HFF-Myc (cell line): ENCODE measurements at regions not wholly inside any gene's neighbourhood (a gene's known extent, or its start where the extent isn't known, plus 50 kb on each side); places are given as distances from the start of the nearest gene placed in this dataset.
"Not testable (repeated sequence)": the region's sequence is repeated elsewhere in the genome, so short reads cannot be mapped to it uniquely, and the experiment has no call there.

Experiments
- DNase-seq: peaks from one replicate; pipeline ENCODE4 v3.0.0-alpha.2; 2011; ENCODE audit warnings: low read depth; ENCODE audit errors: extremely low read depth
- H3K4me3 ChIP-seq: replicated peaks from 2 replicates; pipeline ENCODE4 v1.5.1; 2011; ENCODE audit warnings: low read depth, mild to moderate bottlenecking, control low read depth, low read length
- TF ChIP-seq, protein P1 (sequence below): IDR thresholded peaks from 2 replicates; pipeline ENCODE4 v1.5.1; 2012; ENCODE audit warnings: mild to moderate bottlenecking, low read depth, low read length, control low read depth; ENCODE audit errors: missing control alignments

GRCh38 chr22:22122348-22123117, 122.1 kb upstream of the VPREB1 start:
- no peak for DNase-seq
- TF ChIP-seq, protein P1, sequence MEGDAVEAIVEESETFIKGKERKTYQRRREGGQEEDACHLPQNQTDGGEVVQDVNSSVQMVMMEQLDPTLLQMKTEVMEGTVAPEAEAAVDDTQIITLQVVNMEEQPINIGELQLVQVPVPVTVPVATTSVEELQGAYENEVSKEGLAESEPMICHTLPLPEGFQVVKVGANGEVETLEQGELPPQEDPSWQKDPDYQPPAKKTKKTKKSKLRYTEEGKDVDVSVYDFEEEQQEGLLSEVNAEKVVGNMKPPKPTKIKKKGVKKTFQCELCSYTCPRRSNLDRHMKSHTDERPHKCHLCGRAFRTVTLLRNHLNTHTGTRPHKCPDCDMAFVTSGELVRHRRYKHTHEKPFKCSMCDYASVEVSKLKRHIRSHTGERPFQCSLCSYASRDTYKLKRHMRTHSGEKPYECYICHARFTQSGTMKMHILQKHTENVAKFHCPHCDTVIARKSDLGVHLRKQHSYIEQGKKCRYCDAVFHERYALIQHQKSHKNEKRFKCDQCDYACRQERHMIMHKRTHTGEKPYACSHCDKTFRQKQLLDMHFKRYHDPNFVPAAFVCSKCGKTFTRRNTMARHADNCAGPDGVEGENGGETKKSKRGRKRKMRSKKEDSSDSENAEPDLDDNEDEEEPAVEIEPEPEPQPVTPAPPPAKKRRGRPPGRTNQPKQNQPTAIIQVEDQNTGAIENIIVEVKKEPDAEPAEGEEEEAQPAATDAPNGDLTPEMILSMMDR, result no peak
- H3K4me3 ChIP-seq, result no peak overlapping the region

DNA sequence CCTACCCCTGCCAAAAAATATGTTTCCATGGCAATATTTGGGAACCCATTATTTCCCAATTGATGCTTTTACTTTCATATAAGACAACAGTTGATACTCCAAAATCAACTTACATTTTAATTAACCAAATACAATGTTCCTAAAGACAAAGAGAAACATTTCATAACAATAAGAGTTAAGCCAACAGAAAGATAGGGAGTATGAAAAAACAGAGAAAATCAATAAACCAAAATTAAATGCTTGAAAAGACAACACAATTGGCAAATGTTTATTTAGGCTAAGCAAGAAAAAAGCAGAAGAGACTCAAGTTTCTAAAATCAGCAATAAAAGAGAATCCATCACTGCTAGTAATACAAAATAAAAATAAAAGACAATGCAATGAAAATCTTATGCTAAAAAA, 123.1 kb upstream of the VPREB1 start:
- TF ChIP-seq, protein P1, result no peak
- no peak for DNase-seq
- H3K4me3 ChIP-seq, result no peak overlapping the region

DNA sequence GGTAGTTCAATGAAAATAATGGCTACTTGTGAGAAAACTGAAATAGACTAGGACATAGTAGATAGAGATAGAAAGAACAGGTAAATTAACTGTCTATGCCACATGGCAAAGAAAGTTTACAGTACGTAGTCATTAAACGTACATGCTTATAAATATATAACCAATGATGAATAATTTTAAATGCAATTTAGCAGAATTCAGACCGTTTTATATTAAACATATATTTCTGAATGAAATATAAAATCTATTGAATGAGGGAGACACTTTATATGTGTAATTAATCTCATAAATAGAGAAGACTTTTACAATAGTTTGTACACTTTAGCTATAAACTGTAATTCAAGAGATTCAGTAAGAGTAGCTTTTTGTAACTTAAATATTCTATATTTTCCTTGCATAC, 124.4 kb upstream of the VPREB1 start:
- DNase-seq, result no peak
- TF ChIP-seq, protein P1, result no peak
- no peak overlapping the region for H3K4me3 ChIP-seq

GRCh38 chr22:22118987-22119386, 125.6 kb upstream of the VPREB1 start:
- no peak for DNase-seq
- TF ChIP-seq, protein P1, result no peak
- no peak overlapping the region for H3K4me3 ChIP-seq

DNA sequence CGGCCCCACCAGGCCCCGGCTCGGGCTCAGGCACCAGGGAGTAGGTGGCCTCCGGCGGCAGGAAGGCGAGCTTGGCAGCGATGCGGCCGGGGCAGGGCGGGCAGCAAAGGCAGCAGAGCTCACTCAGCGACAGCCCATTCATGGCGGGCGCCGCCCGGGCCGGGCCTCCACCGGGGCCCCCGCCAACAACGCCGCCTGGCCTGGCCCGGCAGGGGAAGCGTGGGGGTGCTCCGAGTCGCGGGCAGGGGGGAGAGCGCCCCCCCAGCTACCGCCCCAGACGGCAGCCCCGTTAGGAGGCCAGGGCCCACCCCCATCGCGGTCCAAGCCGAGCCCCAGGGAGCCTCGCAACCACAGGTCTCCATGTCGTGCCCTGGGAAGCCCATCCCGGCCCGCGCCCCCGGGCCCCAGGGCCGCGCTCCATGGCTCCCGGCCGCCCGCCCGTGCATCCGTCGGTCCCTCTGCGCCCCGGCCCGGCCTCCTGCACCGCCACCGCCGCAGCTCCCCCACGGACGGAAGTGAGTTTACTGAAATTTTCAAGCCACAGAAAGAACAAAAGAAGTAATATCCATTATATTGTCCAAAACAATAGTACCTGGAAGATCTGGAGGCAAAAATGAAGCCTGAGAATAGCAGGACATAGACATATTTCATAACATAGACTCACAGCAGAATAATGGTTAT, 126.6 kb upstream of the VPREB1 start:
- H3K4me3 ChIP-seq, DNase-seq: not testable (repeated sequence)

DNA sequence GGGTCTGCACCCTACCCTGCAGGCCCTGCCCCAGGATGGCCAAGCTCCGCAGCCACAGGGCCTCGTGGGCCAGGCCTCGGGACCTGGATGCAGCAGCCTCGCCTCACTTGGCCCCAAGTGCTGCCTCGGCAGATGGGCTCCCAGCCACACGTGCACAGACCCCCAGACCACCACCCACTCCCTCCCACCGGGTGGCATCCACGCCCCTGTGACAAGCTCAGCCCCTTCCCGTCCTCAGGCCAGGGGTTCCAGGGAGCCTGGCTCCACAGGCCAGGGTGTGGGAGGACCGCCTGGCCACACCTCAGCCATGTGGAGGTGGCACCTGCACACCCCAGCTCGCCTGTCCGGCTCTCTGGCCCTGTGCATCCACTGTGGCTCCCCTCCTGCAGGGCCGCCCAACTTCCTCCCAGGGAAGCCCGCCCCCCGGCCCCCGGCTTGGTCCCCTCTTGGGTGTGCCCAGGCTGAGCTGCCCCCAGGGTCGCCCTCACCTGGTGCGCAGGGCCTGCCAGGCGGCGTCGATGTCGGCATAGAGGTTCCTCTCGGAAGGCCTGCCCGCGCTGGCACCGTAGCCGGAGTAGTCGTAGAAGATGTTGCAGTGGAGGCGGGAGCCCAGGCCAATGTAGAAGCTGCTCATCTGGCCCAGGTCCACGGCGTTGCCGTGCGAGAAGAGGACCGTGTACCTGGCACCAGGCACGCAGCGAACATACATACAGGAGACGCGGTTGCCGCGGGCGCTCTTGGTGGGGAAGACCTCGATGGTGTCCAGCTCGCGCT, 127.4 kb upstream of the VPREB1 start:
- H3K4me3 ChIP-seq, DNase-seq: not testable (repeated sequence)

DNA sequence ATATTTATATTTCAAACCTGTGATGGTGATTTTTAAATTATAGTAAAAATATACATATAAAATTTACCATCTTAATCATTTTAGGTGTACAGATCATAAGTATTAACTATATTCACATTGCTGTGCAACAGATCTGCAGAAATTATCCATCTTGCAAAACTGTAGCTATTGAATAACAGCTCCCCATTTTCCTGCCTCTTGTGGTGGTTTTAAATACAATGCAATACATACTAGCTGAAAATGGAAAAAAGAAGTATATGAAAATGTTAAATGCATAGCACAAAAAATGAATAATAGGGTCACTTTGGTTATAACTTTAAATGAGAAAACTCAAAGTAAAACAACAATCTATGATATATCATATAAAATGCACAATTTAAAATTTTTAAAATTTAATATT, 130.9 kb upstream of the VPREB1 start:
- TF ChIP-seq, protein P1, result no peak
- H3K4me3 ChIP-seq, result no peak overlapping the region
- DNase-seq, result no peak
